SK-N-MC (cell line): ENCODE measurements at regions not wholly inside any gene's neighbourhood (a gene's known extent, or its start where the extent isn't known, plus 50 kb on each side); places are given as distances from the start of the nearest gene placed in this dataset.

Source experiments
- FOXP2 ChIP-seq: optimal IDR thresholded peaks from 2 replicates; pipeline ENCODE3; 2011; ENCODE audit warnings: mild to moderate bottlenecking, moderate library complexity; ENCODE audit not compliant: insufficient read depth; ENCODE audit errors: extremely low read length, control extremely low read depth
- POLR2AphosphoS5 ChIP-seq: IDR thresholded peaks from 2 replicates; pipeline ENCODE4 v1.6.1; 2012; ENCODE audit warnings: mild to moderate bottlenecking, low read depth, low read length, borderline replicate concordance

GRCh38 chr4:3827616-3828492 is 61.7 kb downstream of the ADRA2C start:
- TF ChIP-seq POLR2AphosphoS5 (no peak), FOXP2 (no peak)
